ENCODE measurements at regions not wholly inside any gene's neighbourhood (a gene's known extent, or its start where the extent isn't known, plus 50 kb on each side); places are given as distances from the start of the nearest gene placed in this dataset.

DNA sequence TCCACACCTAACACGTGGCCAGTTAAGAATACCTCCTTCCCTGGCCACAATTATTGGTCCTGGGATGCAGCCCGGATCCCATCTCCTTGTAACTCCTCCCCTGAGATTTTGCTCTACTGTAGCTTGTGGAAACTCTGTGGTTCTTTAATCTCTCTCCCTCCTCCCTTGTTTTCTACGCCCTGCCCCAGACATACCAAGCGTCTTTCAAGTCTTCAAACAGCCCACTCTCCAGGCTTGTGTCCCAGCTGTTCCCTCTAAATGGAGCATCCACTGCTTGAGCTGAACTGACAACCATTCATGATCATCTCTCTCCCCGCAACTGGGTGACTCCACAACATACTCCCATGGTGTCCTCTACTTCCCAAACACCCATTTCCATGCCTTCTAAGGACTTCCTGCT is 111.6 kb downstream of the SIPA1L2 start:
- no peak for DNase-seq

- no peak for DNase-seq
These were observed 112.7 kb downstream of the SIPA1L2 start for GRCh38 chr1:232517204-232517603.

DNA sequence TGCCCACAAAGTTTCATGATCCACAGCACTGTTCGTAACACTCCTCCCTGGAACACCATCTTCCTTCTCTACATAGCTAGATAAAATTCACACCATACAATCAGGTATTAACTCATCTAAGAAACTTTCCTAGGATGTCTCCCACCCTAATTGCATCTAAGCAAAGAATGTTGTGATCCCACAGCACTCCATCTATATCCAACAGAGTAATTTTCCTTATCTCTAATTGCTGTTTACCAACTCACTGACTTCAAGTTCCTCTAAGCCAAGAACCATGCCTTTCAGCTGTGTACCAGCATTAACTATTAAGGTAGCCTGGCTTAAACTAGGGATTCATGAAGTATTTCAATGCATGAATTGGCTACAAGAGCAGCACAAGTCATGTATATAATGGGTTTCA is 114.2 kb downstream of the SIPA1L2 start:
- no peak for DNase-seq

DNA sequence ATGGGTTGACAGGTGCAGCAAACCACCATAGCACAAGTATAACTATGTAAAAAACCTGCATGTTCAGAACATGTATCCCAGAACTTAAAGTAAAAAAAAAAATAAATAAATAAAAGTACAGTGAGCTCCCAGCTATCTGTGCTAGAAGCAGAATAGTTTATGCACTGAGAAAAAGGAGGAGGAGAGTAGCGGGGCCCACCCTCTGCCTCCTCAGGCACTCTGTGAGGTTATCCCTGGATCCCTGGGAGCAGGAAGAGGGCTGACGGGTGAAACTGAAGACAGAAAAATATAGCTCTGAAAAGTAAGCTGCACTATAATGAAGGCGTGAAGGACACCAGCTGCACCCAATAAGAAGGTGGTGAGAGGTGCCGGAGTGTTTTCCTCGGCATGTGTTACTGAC is 117.2 kb downstream of the SIPA1L2 start:
- no peak for DNase-seq

DNA sequence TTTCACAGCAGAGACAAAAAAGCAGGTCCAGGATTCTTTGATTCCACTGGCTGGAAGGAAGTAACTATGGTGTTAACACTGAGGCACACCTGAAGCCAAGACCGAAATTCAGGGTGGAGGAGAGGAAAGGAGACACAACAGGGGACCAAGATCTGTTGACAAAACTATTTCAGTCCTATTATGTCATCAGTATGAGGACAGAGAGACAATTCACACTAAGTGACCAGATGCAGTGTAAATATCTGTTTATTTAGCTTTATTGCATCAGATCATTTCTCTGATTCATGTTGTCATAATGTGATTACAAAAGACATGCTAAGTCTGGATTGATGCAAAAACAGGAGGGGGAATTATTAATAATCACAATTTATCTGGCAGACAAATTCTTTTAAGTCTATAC is 118.8 kb downstream of the SIPA1L2 start:
- no peak for DNase-seq

DNA sequence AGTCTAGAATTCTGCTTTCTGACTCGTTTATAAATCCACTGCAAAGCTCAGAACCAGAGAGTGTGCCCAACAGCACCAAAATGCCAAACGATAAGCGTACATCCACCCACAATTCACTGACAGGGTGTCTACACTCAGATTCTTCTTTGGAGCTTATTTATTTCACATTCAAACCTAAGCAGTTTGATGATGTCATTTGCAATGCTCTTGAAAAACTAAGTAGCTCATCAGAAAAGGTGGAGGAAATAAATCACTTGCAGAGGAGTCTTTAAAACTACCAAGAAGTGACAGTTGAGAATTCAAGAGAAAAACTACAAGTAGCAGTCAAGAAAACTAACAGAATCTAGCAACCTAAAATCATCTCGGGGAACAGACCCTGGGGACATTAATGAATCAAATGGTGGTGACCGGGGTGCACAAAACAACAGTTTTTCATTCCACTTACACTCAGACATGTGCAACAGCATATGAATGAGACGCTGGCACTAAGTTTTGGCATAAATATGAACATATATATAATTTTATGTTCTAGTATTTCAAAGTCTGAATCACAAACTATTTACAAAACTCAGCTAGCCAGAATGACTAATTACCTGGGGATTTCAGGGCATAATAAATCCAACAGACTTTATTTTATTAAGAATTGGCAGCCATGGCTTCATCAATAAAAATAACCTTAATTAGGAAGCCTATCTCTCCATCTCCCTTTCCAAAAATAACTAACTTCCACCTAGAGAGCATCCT is 119.4 kb downstream of the SIPA1L2 start:
- DNase-seq = no peak

DNA sequence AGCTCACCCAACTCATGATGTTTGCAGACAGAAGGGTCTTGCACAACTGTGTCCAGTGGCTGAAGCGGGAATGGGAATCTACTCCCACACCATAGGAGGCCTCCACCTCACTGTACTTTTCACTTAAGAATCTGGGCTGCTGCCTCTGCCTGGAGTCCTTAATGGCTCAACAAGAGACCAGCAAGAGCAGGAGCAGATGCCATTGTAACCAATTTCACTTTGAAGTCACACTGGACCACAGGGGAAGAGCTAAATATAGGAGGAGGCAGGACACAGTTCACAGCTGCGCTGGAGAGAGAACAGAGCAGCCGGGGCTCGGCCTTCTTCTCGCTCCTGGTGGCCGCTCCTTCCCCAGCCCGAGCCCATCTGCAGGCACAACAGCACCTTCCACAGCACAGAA is 120.4 kb downstream of the SIPA1L2 start:
- no peak for DNase-seq

DNA sequence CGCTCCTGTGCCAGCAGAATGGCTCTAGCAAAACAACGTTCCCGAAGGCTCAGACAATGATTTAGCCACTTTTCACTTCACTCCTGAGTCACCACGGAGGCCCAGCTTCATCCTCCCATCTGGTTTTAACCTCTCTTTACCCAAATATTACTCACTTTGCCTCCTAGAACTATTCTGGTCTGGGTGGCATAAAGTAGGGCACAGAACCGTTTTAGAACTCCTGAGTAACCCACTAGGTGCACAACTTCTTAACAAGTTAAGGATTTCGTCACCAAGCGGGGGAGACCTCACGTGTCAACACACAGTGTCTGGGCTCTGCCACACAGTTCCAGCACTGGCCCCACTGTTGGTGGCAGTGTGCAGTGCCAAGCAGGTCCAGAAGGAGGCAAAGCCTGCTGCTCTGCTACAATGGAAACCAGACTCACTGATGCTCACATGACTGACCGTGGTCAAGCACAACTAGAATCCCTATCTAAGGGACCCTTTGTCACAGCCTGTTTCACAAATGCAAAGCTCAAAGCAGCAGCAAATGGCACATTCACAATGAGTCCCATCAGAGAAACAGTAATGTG is 121.7 kb downstream of the SIPA1L2 start:
- no peak for DNase-seq

DNA sequence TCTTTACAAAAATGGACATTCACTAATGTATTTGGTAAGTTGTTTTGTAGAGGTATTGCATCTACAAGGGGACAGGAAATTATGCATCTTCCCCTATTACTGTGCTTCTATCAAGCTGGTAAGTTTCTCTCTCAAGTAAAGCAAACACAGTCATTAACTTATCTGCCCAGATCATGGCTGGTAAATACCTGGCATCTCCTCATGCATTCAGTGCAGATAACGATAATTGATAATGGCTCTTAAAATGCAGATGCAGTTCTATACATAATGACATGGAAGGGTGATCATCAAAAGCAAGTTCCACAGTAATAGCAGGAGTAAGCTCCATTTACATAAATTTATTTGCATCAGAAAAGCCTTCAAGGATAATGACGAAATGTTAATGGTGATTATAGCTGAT is 122.4 kb downstream of the SIPA1L2 start:
- no peak for DNase-seq

DNA sequence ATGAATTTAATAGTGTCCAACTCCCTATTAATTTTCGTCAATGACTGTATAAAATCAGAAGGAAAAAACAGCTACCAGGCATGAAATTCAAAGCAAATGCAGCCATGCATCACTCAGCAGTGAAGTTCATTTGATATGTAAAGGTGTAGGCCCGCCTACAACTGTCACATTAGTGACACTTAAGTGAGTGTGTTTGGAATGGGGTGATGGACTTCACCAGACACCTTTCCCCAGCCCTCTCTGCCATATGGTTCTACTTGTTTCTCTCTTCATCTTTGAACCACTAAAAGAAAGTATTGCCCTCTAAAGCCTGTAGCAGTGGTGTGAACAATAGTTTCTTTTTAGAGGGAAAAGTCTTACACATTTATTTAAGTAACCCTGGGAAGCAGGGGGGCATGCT is 124.0 kb downstream of the SIPA1L2 start:
- no peak for DNase-seq

- DNase-seq = no peak
These were observed 125.3 kb downstream of the SIPA1L2 start for GRCh38 chr1:232504651-232505050.

DNA sequence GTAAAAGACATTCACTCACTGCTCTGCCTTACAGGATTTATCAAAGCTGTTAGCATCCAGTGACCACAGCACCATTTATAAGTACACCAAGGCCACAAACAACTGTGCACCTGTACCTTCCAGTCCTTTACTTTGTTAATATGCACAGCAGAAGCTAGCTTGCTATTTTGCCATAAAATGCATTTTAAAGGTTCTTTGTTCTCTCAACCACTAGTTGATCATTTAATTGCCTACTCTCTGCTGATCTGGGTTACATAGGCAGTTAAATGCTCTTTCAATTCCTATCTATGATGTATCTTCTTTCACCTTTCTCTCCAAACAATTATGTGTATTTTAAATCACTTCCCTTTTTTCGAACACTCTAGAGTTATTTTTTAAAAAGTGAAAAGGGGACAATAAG is 126.4 kb downstream of the SIPA1L2 start:
- no peak for DNase-seq

DNA sequence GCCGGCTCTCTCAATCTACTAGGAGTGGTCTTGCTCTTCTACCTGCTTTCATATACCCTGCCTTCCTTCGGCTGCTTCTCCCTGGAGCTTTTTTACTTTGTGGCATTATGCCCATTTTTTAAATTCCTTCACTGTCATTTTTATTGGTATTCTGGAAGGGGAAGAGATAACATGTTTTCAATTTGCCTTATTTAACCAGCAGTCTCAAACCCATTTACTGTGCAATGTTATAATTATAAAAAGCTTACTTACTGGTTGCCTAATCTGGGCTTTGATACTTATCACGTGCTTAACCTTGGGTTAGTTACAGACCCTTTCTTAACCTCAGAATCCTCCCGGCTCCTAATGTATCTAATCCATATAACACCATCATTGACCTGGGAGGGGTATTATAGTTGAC is 128.1 kb downstream of the SIPA1L2 start:
- no peak for DNase-seq

DNA sequence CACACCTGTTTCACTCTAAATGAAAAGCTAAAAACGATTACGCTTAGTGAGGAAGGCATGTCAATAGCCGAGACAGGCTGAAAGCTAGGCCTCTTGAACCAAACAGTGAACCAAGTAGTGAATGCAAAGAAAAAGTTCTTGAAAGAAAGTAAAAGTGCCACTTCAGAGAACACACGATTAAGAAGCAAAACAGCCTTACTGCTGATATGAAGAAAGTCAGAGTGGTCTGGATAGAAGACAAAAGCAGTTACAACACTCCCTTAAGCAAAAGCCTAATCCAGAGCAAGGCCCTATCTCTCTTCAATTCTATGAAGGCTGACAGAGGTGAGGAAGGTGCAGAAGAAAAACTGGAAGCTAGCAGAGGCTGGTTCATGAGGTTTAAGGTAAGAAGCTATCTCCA is 130.7 kb downstream of the SIPA1L2 start:
- DNase-seq = no peak

DNA sequence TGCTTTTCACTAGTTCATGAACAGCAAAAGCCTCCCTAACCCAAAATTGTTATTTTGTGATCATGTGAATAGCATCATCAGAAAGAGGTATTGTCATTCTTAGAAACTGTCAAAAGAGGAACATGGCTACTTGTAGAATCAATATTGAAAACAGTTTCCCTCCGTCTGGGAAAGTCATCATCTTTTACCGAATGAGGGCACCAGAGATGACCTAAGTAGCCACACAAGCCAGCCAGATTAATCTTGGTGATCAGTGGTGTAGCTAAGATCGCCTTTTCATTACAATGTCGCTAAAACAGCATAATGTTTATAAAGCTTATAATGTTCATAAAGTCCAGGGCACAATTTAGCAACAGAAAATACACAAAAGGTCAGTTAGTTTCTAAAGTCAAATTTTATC is 136.1 kb downstream of the SIPA1L2 start:
- DNase-seq = no peak

DNA sequence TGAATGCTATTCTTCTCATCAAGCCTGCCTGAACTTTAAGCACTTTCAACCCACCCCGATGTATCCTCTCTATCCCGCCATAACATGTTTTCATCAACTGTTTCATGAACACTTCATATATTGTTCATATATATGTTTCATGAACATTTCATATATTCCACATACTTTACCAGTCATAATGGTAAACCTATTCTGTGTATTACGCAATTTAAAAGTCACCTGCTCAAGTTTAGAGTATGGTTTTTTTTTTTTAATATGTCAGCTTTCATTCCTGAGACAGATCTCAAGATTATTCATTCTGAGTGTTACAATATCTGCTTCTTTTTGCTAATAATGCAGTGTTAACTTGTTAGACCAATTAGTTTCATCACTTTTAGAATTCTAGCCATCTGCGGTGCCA is 140.7 kb downstream of the SIPA1L2 start:
- no peak for DNase-seq

DNA sequence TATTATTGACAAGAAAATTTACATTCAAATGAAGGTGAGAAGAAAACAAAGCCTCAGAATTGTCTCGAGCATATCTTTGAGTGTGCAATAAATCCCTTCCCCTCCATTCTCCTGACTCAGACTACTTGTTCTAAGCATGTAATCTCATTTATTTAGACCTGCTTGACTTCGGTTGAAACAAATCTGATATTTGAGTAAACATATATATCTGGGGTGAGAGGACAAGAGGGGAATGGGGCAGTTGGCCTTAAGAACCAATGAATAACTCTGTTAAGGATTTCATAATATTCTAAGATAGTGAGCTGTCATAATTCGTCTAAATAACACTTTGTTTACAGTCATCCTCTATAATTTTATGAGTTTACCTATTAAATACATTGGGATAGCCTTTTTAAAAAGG is 142.7 kb downstream of the SIPA1L2 start:
- no peak for DNase-seq

GRCh38 chr1:232486454-232487207 is 143.3 kb downstream of the SIPA1L2 start:
- DNase-seq = no peak

DNA sequence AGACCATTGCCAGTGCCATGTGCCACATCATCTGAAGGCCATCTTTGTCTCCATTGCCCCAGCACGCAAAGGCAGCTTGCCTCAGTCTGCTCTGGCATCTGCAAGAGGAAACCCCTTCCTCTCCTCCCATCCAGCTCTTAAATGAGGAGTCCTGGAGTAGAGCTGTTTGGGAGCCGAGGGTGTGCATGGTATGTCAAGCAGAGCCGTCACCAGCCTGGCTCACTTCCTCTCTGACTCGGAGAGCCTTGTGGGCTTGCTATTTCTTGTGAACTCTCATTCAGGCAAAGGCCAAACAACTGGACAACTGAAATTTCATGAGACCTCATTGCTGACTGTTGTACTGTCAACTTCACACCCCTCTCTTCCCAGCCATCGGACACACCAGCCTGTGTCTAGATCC is 143.9 kb downstream of the SIPA1L2 start:
- no peak for DNase-seq

- no peak for DNase-seq
These were observed 145.1 kb downstream of the SIPA1L2 start for GRCh38 chr1:232484856-232485255.

DNA sequence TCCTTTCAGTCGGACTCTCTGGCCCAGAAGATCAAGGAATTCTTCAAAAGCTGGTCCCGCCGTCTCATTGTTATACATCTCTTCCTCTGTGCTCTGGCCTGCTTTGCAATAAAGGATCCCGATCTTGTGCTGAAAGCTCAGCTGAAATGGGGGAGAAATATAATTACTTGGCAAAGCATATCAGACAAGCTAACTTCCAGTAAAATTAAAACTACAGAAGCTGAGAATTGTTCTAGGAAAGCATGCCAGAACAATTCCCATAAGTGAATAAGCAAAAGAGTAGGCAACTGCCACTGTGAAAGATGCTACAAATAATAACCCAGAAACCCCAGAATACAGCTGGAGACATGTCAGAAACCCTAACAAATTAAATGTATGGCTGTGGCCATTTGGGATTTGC is 146.1 kb downstream of the SIPA1L2 start:
- DNase-seq = no peak

- DNase-seq = no peak
These were observed 148.8 kb downstream of the SIPA1L2 start for GRCh38 chr1:232481091-232481490.

DNA sequence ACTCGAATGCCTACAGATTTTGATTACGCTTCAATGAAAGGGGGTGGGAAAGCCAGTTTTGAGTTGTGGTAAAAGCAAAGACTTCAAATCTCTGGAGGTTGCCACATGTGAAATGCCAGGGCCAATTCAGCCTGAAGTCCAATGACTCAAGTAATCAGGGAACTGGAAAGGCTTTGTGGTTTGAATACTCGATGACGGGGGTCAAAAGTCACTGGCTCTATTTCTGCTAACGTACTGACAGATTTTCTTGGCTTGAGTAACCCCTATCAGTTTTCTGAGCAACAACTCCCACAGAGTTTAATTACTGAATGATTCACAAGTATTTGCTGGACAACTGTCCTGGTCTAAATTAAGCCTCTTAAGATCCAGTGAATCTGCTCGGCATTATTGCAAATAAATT is 152.2 kb downstream of the SIPA1L2 start:
- DNase-seq = peak; percentile 76

DNA sequence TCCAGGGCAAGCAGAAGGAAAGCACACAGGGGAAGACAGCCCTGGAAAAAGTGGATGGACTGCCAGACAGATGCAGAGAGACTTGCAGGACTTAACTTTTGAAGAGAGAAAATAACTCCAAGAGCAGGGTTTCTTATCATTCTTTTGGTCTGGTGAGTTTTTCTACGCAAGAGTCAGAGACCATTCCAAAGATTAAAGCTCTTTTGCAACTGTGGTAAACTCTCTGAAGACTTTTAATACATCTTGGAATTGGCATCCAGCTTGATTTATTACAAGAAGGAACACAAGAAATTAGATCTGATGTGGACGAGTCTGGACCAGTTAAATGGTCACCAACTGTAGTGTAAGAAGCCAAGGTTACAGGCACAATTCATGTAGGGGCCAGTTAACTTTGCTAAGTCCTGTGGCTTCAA is 153.4 kb downstream of the SIPA1L2 start:
- no peak for DNase-seq
